ENCODE measurements at regions not wholly inside any gene's neighbourhood (a gene's known extent, or its start where the extent isn't known, plus 50 kb on each side); places are given as distances from the start of the nearest gene placed in this dataset.

- no peak overlapping the region for H3K27ac Mint-ChIP-seq
- peaks cover 46% of the 10 kb centered on the region for H3K4me1 Mint-ChIP-seq
- no peak for DNase-seq (ENCODE audit: low spot score)
- no peaks in the 10 kb centered on the region for H3K36me3 Mint-ChIP-seq
- no peaks in the 10 kb centered on the region for H3K27me3 Mint-ChIP-seq (ENCODE audit: low read depth)
- no peak overlapping the region for H3K4me3 Mint-ChIP-seq
- no peaks in the 10 kb centered on the region for H3K9me3 Mint-ChIP-seq
- POLR2A ChIA-PET, result no interaction called here
- ATAC-seq, result no peak
- TF ChIP-seq ATF2 (CRISPR knock-in tag; IDR thresholded peaks at IDR 0.05; ENCODE audit: borderline replicate concordance, low read depth), result no peak
- no peak for TF ChIP-seq ZNF423 (CRISPR knock-in tag; IDR thresholded peaks at IDR 0.05)
- no peak for TF ChIP-seq HMGXB4 (CRISPR knock-in tag; IDR thresholded peaks at IDR 0.05)
- TF ChIP-seq, protein P1, sequence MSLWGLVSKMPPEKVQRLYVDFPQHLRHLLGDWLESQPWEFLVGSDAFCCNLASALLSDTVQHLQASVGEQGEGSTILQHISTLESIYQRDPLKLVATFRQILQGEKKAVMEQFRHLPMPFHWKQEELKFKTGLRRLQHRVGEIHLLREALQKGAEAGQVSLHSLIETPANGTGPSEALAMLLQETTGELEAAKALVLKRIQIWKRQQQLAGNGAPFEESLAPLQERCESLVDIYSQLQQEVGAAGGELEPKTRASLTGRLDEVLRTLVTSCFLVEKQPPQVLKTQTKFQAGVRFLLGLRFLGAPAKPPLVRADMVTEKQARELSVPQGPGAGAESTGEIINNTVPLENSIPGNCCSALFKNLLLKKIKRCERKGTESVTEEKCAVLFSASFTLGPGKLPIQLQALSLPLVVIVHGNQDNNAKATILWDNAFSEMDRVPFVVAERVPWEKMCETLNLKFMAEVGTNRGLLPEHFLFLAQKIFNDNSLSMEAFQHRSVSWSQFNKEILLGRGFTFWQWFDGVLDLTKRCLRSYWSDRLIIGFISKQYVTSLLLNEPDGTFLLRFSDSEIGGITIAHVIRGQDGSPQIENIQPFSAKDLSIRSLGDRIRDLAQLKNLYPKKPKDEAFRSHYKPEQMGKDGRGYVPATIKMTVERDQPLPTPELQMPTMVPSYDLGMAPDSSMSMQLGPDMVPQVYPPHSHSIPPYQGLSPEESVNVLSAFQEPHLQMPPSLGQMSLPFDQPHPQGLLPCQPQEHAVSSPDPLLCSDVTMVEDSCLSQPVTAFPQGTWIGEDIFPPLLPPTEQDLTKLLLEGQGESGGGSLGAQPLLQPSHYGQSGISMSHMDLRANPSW (CRISPR knock-in tag; conservative IDR thresholded peaks at IDR 0.05; ENCODE audit: low read depth), result no peak
- no peak for TF ChIP-seq JUN (CRISPR knock-in tag; IDR thresholded peaks at IDR 0.05)
- TF ChIP-seq FOXK1 (CRISPR knock-in tag; IDR thresholded peaks at IDR 0.05), result no peak
- TF ChIP-seq FOXP4 (CRISPR knock-in tag; IDR thresholded peaks at IDR 0.05), result no peak
- TF ChIP-seq, protein P2, sequence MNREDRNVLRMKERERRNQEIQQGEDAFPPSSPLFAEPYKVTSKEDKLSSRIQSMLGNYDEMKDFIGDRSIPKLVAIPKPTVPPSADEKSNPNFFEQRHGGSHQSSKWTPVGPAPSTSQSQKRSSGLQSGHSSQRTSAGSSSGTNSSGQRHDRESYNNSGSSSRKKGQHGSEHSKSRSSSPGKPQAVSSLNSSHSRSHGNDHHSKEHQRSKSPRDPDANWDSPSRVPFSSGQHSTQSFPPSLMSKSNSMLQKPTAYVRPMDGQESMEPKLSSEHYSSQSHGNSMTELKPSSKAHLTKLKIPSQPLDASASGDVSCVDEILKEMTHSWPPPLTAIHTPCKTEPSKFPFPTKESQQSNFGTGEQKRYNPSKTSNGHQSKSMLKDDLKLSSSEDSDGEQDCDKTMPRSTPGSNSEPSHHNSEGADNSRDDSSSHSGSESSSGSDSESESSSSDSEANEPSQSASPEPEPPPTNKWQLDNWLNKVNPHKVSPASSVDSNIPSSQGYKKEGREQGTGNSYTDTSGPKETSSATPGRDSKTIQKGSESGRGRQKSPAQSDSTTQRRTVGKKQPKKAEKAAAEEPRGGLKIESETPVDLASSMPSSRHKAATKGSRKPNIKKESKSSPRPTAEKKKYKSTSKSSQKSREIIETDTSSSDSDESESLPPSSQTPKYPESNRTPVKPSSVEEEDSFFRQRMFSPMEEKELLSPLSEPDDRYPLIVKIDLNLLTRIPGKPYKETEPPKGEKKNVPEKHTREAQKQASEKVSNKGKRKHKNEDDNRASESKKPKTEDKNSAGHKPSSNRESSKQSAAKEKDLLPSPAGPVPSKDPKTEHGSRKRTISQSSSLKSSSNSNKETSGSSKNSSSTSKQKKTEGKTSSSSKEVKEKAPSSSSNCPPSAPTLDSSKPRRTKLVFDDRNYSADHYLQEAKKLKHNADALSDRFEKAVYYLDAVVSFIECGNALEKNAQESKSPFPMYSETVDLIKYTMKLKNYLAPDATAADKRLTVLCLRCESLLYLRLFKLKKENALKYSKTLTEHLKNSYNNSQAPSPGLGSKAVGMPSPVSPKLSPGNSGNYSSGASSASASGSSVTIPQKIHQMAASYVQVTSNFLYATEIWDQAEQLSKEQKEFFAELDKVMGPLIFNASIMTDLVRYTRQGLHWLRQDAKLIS (CRISPR knock-in tag; IDR thresholded peaks at IDR 0.05; ENCODE audit: borderline replicate concordance), result no peak
- no peak for TF ChIP-seq PREB (CRISPR knock-in tag; IDR thresholded peaks at IDR 0.05; ENCODE audit: borderline replicate concordance)
- TF ChIP-seq SMAD4 (CRISPR knock-in tag; IDR thresholded peaks at IDR 0.05), result no peak
- TF ChIP-seq GTF2I (CRISPR knock-in tag; conservative IDR thresholded peaks at IDR 0.05), result no peak
- CTCF ChIA-PET, result no interaction called here
Measured at GRCh38 chr12:24746864-24747263, 202.0 kb downstream of the BCAT1 start.

Data from WTC11 (cell line).